ENCODE measurements at regions not wholly inside any gene's neighbourhood (a gene's known extent, or its start where the extent isn't known, plus 50 kb on each side); places are given as distances from the start of the nearest gene placed in this dataset.

DNA sequence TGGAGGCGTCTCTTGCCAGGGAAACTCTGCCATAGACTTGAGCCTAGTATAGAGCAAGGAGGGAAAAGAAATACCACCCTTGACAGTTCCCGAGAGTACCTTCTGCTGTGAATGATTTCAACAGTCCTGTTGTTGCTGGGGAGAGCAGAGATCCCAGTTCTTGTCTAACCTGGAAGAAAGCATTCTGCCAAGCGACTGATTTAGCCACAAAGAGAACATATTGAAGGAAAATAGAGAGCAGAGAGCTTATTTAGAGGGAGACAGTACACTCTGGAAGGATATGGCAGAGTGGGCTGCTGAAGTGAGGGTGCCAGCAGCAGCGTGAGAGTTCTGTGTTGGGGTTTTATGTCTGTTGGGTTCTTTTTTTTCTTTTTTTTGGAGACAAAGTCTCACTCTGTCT is 966.9 kb upstream of the TMEM132C start:
- no peak for DNase-seq

DNA sequence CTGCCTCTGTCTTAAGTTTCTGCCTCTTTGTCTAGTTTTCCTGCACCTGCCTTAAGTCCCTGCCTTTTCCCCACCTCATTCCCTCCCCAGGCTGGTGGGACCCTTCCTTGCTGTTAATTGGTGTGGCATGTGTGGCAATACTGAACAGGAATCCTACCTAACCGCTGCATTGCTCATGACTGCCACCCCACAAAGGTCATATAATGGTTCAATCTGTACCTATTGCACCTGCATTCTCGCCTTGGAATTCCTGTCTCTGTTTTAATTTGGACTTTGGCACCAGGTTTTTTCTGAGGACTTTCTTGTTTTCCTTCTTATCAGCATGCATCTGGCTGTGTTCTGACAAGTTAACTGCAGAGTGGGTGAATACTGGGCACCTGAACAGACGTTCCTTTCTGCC is 966.2 kb upstream of the TMEM132C start:
- no peak for DNase-seq

DNA sequence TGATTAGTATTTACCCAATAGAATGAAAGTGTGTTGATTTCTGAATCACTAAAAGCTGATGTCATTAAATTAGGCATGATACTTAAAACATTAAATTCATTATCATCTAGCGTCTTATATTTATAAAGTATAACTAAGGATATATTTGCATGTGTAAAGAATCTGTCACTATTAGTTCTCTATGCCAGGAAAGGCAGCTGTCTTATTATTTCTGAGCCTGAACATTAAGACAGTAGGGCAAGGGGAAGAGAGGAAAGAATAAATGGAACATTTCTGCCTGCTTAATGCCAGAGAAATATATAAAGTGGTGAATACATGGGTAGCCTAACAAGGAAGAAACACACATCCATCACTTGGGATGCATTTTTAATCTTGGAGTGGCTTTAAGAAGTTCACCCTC is 965.1 kb upstream of the TMEM132C start:
- DNase-seq, result no peak

DNA sequence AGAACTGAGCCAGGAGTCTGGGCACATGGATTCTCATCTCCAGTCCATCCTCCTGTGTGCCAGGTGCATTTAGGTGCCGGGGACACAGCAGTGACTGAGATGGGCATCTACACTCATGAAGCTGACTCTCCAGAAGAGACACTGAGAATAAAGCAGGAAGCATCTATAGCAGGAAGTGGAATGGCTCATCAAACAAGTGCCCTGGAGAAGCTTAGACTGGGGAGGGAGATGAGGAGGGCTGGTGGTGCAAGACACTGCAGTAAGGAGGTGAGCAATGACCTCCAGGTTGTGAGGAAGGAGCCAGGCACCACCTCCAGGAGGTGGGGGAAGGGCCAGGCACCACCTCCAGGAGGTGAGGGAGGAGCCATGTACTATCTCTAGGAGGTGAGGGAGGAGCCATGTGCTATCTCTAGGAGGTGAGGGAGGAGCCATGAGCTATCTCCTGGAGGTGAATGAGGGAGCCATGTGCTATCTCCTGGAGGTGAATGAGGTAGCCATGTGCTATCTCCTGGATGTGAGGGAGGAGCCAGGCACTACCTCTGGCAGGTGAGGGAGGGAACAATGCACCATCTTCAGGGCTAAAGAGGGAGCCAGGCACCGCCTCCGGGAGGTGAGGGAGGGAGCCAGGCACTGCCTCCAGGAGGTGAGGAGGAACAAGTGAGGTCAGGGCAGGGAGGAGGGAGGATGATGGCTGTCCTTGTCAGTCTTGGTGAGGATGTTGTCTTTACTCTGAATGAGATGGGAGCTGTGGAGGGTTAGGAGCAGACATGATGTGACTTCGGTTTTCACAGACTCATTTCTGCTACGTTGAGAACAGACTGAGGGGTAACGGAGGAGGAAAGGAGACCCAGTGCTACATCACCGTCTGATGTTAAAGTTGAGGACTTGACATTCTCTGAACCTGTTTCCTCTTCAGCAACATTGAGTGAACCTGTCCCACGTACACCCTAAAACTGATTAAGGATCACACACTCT is 961.9 kb upstream of the TMEM132C start:
- DNase-seq, result no peak

DNA sequence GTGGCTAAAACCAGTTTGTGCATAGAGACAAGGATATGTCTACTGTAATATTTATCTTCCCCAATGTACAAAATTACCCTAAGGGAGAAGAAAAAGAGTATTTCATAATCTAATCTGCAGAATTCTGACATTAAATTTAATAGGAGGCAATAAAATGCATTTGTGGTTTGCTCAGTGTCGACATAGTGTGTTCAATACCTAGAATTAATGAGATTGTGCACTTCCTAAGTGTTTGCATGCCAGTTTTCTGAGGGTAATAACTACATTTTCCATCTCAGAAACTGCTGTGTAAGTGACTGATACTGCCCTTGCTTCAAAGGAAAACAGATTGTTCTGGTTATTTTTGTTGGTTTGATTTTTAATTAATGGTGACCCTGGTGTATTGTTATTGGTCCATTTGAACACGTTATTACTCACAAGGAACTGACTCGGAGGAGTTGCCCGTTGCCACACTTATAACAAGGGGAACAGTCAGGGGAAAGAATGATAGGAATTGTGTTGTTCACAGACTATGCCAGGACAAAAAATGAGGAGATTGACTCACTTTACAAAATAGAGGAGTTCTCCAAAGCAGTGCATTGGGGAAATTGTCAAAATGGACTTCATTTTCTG is 960.3 kb upstream of the TMEM132C start:
- DNase-seq, result no peak

DNA sequence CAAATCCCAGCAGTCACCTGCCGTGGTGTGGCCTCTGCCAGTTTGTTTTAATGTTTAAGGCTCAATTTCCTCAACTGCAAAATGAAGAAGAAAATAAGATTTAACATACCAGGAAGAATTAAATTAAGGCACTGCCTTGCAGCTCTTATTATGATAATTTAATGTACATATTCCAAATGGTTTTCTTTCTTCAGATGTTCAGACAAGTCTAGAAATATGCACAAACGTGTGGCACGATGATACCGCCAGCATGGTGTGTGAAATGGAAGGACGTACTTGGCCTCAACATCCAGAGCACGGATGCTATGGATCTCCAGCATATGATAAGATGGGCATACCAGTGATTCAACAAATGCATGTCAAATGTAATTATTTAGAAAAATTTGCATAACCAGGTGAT is 959.4 kb upstream of the TMEM132C start:
- DNase-seq, result no peak

DNA sequence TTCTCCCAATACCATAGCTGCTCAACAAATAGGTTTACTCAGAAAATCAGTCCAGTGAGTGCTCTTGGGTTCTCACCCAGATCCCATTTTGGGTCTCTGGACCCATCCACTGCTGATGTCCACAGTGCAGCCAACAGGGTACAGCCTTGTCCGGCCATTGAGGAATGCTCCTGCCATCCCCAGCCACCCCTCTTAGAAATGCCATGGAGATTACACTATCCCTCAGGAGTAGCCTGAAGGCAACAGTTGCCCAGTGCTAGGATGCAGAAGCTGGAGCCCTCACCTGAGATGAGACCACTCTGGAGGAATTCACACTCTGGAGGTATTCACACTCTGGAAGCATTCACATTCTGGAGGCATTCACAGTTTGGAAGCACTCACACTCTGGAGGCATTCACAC is 958.8 kb upstream of the TMEM132C start:
- no peak for DNase-seq

DNA sequence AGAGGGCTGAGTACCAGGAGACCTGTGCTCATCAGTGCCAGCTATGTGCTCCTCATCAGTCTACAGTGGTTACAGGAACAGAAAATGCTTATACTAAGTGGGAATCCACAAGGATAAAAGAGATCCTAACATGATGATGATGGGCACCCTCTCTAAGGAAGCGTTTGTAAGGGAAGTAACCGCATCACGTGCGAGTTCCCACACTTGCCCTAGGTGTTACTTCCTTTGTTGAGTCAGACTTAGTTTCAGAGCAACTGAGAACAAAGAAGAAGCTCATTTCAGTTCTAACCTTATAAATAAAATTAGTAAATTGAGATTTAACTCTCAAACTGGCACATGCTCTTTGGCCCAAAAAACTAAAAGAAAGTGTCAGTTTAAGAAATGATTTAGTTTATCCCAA is 956.4 kb upstream of the TMEM132C start:
- no peak for DNase-seq

DNA sequence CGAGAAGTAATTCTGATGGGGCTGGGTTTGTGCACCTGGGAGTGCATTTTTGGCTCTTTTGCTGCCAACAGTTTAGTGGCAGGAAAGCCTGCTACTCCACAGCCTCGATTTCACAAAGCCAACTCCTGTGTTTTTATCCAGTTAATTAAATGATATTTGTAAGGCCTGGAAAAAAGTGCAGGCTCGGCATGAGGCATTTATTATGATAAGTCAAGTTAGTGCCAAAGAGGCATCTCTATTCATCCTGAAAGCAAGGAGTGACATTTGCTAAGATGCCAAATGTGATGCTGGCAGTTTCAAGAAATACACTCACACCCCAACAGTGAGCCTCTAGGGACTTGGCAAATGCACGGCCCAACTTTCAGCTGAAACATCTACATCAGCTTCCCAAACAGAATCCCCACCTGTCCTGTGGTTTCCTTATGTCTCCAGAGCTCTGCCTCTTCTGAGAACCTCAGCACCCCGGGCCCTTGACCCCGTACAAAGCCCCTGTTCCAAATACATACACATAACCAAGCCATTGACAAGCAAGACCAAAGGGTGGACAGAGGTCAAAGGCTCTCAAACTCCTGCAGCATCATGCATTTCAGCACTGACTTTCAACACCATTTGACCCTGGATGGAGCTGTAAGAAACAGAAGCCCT is 955.1 kb upstream of the TMEM132C start:
- no peak for DNase-seq

DNA sequence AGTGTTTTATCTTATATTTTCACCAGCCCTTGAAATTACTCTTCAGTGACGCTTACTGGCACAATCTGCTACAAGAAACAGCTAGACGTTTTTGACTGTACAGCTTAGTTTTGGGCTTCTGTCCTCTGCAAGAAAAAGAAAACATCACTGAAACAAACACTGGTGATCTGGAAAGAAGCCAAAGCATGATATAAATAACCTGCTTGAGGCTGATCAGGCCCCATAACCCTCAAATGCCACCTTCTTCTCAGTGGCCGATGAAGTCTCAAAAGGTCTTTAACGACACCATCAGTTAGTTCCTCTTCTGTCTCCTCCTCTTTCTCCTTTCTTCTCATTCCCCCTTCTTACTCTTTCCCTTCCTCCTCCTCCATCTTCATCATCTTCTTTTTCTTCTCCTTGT is 942.3 kb upstream of the TMEM132C start:
- DNase-seq, result no peak

DNA sequence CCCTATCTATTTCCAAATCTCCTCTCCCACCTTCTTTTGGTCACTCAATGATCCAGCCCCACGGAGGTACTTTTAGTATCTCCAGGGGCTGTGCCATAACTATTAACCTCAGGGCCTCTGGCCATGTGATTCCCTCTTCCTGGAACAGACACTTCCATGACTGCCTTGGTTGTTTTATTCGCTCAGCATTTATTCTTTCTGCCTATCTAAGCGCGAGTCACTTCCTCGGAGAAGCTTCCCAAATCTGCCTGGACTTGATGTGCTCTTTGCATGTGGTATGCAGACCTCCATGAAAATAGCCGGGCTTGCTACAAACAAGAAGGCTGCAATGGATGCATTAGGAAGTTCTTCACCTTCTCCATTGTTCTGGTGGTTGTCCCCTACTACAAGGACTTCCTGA is 939.0 kb upstream of the TMEM132C start:
- no peak for DNase-seq

DNA sequence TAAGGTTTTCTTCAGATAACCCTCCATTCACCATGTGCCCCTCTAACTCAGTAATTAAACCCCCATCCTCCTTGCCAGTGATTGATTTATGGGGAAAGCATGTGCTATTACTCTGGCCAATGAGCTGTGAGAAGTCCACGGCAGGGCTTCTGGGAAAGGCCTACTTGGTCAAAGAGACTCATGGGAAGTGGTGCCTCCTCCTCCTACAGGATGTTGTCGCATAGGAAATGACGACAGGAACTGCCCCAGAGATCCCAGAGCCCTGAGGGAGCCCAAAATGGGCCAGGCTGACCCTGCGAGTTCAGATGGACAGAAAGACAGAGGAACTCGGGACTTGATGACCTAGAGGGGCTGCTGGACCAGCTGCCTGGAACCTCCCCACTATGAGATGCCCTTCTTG is 938.1 kb upstream of the TMEM132C start:
- no peak for DNase-seq

DNA sequence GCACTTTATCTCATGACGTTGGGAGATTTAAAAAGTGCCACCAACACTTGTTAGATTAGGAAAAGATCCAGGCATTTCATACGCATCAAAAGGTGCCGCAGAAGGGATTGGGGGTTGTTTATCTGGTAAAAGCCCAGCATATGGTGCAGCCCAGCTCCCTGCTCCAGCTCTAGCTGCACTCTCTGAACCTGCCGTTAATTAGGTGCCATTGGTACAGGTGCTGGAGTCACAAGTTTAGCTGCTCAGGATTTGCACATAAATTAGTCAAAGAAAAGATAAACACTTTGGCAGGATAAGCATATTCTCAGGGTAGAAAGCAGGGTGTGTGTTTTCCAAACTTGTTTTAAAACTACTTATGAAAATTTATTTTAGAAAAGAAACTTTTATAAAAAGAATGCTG is 932.6 kb upstream of the TMEM132C start:
- DNase-seq, result no peak

DNA sequence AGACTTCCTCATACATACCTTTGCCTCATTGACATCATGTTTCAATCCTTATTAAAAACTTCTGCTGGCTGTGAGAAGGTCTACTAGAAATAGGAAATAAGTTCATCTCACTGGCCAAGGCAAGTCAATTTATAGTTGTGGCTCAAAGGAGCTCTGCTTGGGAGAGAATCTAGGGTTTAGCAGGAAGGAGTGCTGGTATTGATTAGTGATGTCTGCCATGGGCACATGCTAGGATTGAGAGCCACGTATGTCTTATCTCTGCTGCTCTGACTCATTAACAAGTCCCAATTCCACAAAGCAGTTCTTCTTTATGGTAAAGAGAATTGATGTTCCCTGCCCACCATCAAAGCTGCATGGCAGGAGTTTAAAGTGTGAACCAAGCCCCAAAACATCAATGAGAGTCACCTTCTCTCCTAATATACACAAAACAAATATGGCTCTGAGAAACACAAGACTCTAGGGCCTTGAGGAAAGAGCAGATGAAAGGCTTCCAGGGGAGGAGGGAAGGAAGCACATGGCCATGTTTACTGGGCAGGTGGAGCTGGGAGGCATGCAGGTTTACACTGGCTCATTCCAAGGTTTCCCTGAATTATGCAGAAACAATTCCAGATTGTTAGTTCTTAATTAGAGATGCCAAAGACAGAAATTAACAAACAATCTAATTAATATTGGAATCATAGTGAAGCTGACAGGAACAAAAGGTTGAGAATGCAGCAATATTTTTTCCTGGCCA is 931.9 kb upstream of the TMEM132C start:
- no peak for DNase-seq

DNA sequence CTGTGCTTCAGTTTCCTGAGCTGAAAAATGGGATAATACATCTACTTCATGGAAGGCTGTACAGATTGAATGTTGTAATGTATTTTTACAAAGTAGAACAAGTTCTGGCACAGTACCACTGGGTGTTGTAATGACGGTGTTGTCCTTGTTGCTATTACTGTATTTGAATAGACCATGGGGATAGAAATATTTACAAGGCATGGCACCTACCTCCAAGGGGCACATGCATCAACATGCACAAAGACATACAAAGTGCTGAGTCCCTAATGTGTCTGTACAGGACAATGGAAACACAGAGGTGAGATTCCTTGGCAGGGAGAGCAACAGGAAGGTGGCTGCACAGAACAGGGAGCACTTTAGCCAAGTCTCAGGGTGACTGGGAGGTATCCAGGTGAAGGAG is 930.6 kb upstream of the TMEM132C start:
- no peak for DNase-seq

DNA sequence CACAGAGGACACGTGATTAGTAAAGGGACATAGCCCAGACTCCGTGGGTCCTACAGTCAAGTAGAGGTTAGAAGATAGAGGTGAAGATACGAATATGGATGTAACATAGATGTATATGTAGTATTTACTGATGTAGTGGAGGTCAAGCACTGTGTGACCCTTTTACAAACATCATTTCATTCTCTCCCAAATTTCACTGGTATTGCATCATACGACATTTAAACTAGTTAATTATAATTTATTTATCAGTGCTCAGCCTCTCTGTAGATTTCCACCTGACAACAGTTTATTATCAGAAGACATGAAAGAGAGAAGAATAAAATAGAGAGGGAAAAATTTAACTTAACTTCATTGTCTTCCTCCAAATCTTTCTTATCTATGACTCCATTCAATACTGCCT is 927.9 kb upstream of the TMEM132C start:
- no peak for DNase-seq

DNA sequence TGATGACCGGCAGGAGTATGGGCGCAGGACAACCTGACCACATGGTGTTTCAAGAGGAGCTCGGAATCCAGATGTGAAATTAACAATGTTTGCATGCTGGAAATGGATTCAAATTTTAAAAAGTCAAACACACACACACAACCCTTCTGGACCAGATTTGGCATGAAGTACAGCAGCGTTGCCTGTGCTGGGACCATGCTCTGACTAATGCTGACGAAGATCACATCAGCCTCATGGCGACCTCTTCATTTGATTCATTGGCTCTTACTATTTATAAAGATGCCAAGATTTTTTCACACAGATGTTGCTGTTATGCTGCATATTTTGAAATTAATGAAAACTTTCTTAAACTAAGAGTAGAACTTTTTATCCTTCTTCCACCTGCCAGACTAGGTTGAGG is 926.6 kb upstream of the TMEM132C start:
- DNase-seq, result no peak

DNA sequence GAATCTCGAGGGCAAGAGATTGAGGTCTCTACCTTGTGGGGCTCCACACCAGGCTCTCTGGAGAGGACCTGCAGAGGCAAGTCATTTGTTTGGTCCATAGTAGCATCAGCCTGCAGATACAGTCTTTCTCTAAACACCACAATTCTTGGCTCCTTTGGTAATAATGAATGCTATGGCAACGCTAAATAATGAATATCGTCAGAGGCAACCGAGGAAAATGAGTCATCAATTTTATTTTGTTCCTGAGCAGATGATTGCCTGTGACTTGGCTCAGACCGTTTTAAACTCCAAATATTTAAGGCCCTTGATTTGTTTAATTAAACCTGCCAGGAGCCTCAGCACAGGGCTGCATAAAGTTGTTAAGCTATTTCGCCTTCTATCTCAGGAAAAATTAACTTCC is 924.1 kb upstream of the TMEM132C start:
- DNase-seq, result no peak

DNA sequence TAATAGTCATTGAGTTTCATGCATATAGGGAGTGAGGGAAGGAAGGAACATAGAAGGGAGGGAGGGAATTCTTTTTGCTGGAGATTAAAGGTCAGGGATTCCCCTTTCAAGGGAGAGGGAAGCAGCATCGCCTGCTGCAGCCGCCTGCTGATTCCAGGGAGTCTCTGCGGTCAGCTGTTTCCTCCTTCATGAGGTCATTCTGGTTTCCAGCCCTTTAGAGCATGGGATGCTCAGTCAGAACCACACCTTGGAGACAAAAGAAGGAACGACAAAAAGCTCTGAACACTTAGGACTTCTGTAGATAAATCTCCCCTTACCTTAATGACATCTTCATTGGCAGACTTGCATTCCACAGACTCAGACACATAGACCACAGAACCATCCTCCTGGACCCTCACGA is 923.0 kb upstream of the TMEM132C start:
- DNase-seq, result no peak

DNA sequence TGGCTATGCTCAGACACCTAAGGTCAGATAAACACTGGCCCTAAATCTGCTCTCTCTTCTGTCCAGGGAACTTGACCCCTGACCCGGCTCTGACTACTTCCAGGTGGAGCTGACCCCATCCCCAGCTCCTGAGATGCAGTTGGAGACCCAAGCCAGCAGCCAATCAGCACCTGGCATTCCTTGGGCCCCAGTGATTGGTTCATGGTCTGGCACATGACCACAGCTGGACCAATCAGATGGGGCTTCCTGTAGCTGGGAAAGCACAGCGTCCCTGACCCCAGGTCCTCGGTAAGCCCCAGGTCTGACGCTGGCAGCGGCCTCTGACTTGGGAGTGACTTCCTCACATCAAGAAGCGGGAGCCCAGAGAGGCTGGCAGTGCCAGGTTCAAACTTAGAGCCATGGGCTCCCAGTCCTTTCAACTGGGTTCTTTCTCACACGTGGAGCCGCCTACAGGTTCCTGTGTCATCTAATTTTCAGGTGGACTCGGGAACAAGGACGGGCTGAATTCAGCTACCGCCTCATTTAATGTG is 915.4 kb upstream of the TMEM132C start:
- DNase-seq, result no peak

DNA sequence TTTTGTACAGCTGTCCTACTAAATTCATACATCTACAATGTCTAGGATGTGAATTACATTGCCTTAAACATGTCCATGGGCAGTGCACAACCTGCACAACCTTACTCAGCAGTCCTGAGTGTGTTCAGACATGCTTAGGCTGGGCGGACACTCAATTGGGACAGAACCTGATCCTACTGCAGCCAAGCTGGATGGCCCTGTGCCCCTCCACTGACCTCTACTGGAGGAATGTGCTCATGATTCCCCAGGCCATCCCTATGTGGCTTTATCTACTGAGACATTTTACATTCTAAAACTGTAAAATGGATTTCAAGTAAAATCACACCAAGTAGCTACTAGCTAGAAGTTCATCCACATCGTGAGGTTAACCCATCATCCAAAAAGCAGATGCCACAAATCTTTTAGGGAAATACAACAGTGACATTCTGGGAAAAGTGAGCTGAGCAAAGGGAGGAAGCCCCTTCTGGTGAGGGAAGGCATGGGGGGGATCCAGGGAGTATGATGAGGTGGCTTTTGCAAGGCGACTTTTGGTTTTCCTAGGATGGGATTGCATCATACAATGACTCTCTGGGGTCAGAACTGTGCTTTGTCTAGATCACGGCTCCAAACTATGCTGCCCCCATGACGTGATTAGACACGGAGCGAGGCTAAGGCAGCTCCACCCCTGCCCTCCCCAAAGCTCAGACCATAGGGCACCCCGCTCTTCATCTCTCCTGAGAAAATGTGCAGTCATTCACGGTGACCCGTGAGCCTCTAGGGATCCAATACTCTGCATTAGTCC is 911.7 kb upstream of the TMEM132C start:
- DNase-seq, result no peak

DNA sequence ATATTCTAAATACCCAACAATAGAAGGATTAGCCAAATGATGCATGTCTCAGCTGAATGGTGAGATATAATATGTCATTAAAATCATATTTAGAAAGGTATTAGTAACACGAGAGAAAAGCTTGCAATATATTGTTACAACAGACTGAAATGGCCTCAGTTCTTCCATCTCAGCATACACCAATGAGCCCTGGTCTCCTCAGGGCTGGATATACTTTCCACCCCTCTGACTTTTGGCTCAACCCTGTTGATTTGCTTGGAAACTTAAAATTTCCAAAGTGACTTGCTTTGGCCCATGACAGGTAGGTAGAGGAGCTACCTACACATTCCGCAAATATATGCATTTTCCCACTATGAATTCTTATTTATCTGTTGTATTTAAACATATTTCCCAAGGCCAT is 908.1 kb upstream of the TMEM132C start:
- DNase-seq, result no peak
